ENCODE measurements at regions not wholly inside any gene's neighbourhood (a gene's known extent, or its start where the extent isn't known, plus 50 kb on each side); places are given as distances from the start of the nearest gene placed in this dataset.

DNA sequence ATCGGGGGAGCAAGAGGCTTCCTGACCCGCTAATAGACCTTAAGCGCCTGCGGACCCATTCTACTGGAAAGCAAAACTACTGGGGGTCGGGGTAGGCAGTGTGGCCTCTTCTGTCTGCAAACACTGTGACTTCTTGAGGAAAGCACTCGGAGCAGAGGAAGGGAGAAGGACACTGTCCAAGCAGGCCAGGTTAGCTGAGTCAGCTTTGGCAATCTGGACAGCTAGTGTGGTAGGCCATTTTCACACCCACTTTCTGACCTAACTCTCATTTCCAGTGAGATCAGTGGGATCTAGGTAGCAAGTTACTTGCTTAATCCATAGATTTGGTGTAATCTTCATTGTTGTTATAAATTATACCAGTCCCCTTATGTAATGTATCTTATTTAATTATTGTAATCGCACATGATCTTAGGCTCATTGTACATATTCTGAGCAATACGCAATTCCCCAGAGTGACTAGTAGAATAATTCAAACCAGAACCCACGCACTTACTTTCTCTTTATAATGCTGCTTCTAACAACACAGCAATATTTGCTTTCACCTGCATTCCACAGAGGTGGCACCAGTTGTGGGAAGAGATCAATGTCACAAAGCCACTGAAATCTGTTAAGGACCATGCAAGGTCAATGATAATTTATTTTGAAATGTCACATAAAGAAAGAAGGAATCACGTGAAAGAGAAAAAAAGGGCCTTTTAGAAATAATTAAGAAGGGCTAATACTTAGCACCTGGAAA is 82.9 kb downstream of the NREP start:
- Histone ChIP-seq H3K4me2 (ENCODE audit: low read depth, low read length) (no peak overlapping the region), H3K36me3 (replicated peaks in 1 of 2; ENCODE audit: control insufficient read depth in 1 of 2, insufficient read depth in 2 of 2, low read length in 2 of 2) (no peaks in the 10 kb centered on the region), H3K27ac (ENCODE audit: extremely low read length, insufficient read depth, low read length) (no peak overlapping the region), H3K27me3 (ENCODE audit: control insufficient read depth in 1 of 2, insufficient read depth in 2 of 2, low read length in 2 of 2) (peaks cover 0 to 9% of the 10 kb centered on the region in 2 experiments; a peak in 3 of 5 replicates), H4K20me1 (ENCODE audit: insufficient read depth, low read length) (no peaks in the 10 kb centered on the region), H3K4me1 (ENCODE audit: insufficient read depth, low read length) (peaks cover 8% of the 10 kb centered on the region; the same call in 1 of the 2 replicates), H3K9ac (ENCODE audit: insufficient read depth, low read depth, low read length) (no peak overlapping the region), H3K4me3 (replicated peaks in 1 of 3; ENCODE audit: insufficient read depth in 1 of 3, low read depth in 2 of 3, low read length in 3 of 3) (no peak overlapping the region), H3K9me3 (ENCODE audit: low read length) (no peaks in the 10 kb centered on the region), H2AFZ (ENCODE audit: low read length) (no peak overlapping the region), H3K79me2 (ENCODE audit: insufficient read depth, low read length) (no peaks in the 10 kb centered on the region)
- DNase-seq (ENCODE audit: low spot score), result no peak
- in situ Hi-C loops (cut with HindIII; ENCODE audit: extremely low pct_ligation_motif_present, low pct_unique_long_range_greater_than_20kb) (no loop called here), intact Hi-C loops (cut with micrococcal nuclease; ENCODE audit: unreplicated experiment) (no loop called here)
- FAIRE-seq, result no peak
- no peak for ATAC-seq
- CTCF ChIA-PET (ENCODE audit: low intra/inter-chr PET ratio, low total read pairs), result no interaction called here
- BruUV-seq (replicated peaks), result no TSS peak
- no peak for TF ChIP-seq ZNF253 (CRISPR knock-in tag; IDR thresholded peaks at IDR 0.05; ENCODE audit: borderline replicate concordance)
- TF ChIP-seq MAFF (IDR thresholded peaks at IDR 0.05; ENCODE audit: low read depth, low read length), result peak; percentile 40
- peak; percentile 42 to 67 for TF ChIP-seq MAFK (conservative IDR thresholded peaks at IDR 0.05 in 1 of 2, IDR thresholded peaks at IDR 0.05 in 1 of 2; ENCODE audit: low read length in 2 of 2)
- 48% methylated on average over 10 of the region's 10 CpGs for WGBS (ENCODE audit: low lambda C conversion rate)
- POLR2A ChIA-PET, result no interaction called here

DNA sequence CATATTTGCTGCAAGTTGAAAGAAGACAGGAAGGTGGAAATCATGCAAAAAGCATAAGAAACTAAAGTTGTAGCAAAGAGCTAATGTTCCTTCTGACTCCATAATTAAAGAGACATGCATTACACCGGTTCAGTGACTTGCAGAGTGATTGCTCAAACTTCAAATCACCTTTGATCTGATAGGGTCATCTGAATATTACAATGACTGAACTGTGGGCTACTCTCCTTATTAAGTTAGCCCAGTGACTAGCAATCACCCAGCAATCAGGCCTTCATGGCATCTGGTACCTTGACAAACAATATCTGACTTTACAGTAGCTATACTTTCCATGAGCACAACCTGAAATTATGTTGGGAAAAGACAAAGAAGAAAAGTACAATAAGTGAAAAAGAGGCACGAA is 84.9 kb downstream of the NREP start:
- no peak for ATAC-seq
- Histone ChIP-seq H3K79me2 (ENCODE audit: insufficient read depth, low read length) (no peaks in the 10 kb centered on the region), H4K20me1 (ENCODE audit: insufficient read depth, low read length) (no peaks in the 10 kb centered on the region), H3K9ac (ENCODE audit: insufficient read depth, low read depth, low read length) (no peak overlapping the region), H3K4me3 (replicated peaks in 1 of 3; ENCODE audit: insufficient read depth in 1 of 3, low read depth in 2 of 3, low read length in 3 of 3) (no peak overlapping the region), H3K27me3 (ENCODE audit: control insufficient read depth in 1 of 2, insufficient read depth in 2 of 2, low read length in 2 of 2) (peaks cover 0 to 5% of the 10 kb centered on the region in 2 experiments; a peak in 2 of 5 replicates), H3K9me3 (ENCODE audit: low read length) (no peaks in the 10 kb centered on the region), H3K36me3 (replicated peaks in 1 of 2; ENCODE audit: control insufficient read depth in 1 of 2, insufficient read depth in 2 of 2, low read length in 2 of 2) (no peaks in the 10 kb centered on the region), H3K27ac (ENCODE audit: extremely low read length, insufficient read depth, low read length) (no peak overlapping the region), H3K4me1 (ENCODE audit: insufficient read depth, low read length) (peaks cover 8% of the 10 kb centered on the region; the same call in 1 of the 2 replicates), H2AFZ (ENCODE audit: low read length) (no peak overlapping the region), H3K4me2 (ENCODE audit: low read depth, low read length) (no peak overlapping the region)
- POLR2A ChIA-PET, result no interaction called here
- BruUV-seq (replicated peaks), result no TSS peak
- CTCF ChIA-PET (ENCODE audit: low intra/inter-chr PET ratio, low total read pairs), result no interaction called here
- in situ Hi-C loops (cut with HindIII; ENCODE audit: extremely low pct_ligation_motif_present, low pct_unique_long_range_greater_than_20kb) (no loop called here), intact Hi-C loops (cut with micrococcal nuclease; ENCODE audit: unreplicated experiment) (no loop called here)
- no peak for FAIRE-seq
- no peak for DNase-seq (ENCODE audit: low spot score)
- no peak for TF ChIP-seq RBM39 (IDR thresholded peaks at IDR 0.05; ENCODE audit: low read depth, low read length, poor library complexity, severe bottlenecking)
- TF ChIP-seq, protein P1, sequence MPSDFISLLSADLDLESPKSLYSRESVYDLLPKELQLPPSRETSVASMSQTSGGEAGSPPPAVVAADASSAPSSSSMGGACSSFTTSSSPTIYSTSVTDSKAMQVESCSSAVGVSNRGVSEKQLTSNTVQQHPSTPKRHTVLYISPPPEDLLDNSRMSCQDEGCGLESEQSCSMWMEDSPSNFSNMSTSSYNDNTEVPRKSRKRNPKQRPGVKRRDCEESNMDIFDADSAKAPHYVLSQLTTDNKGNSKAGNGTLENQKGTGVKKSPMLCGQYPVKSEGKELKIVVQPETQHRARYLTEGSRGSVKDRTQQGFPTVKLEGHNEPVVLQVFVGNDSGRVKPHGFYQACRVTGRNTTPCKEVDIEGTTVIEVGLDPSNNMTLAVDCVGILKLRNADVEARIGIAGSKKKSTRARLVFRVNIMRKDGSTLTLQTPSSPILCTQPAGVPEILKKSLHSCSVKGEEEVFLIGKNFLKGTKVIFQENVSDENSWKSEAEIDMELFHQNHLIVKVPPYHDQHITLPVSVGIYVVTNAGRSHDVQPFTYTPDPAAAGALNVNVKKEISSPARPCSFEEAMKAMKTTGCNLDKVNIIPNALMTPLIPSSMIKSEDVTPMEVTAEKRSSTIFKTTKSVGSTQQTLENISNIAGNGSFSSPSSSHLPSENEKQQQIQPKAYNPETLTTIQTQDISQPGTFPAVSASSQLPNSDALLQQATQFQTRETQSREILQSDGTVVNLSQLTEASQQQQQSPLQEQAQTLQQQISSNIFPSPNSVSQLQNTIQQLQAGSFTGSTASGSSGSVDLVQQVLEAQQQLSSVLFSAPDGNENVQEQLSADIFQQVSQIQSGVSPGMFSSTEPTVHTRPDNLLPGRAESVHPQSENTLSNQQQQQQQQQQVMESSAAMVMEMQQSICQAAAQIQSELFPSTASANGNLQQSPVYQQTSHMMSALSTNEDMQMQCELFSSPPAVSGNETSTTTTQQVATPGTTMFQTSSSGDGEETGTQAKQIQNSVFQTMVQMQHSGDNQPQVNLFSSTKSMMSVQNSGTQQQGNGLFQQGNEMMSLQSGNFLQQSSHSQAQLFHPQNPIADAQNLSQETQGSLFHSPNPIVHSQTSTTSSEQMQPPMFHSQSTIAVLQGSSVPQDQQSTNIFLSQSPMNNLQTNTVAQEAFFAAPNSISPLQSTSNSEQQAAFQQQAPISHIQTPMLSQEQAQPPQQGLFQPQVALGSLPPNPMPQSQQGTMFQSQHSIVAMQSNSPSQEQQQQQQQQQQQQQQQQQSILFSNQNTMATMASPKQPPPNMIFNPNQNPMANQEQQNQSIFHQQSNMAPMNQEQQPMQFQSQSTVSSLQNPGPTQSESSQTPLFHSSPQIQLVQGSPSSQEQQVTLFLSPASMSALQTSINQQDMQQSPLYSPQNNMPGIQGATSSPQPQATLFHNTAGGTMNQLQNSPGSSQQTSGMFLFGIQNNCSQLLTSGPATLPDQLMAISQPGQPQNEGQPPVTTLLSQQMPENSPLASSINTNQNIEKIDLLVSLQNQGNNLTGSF (CRISPR knock-in tag; IDR thresholded peaks at IDR 0.05), result no peak
- 3% methylated on average over 2 of the region's 2 CpGs for WGBS (ENCODE audit: low lambda C conversion rate)
